HEK293 (cell line): ENCODE measurements at regions not wholly inside any gene's neighbourhood (a gene's known extent, or its start where the extent isn't known, plus 50 kb on each side); places are given as distances from the start of the nearest gene placed in this dataset.

Source experiments
- CTCF ChIA-PET: fragments of 350-600 bp; formaldehyde crosslinking; extraction: SDS; loops from one replicate; lab custom pipeline; 2021; ENCODE audit warnings: antibody characterized with exemption; lab: Yijun Ruan, JAX
- POLR2A ChIA-PET: fragments of 300-600 bp; formaldehyde crosslinking; extraction: SDS; loops from one replicate; lab custom pipeline; 2020; ENCODE audit warnings: antibody characterized with exemption, inconsistent platforms; lab: Yijun Ruan, JAX
- H3K27ac ChIP-seq: fragments of 200-500 bp; sonication (Bioruptor generic); 2 replicates; pipeline ENCODE4 v1.5.1; 2014; ENCODE audit warnings: low read depth, low read length, control low read depth, inconsistent platforms; ENCODE audit errors: extremely low read depth
- H3K36me3 ChIP-seq, 2 experiments: fragments of 200-500 bp in 1 of 2; sonication (Bioruptor generic) in 1 of 2; 1 replicate in 1 of 2; 2 replicates in 1 of 2; pipeline ENCODE4 v1.5.1; 2014 to 2017; ENCODE audit warnings: inconsistent platforms in 2 of 2, low read length in 2 of 2; ENCODE audit not compliant: control insufficient read depth in 2 of 2, insufficient read depth in 1 of 2
- H3K4me1 ChIP-seq: fragments of 200-500 bp; sonication (Bioruptor generic); 2 replicates; pipeline ENCODE4 v1.5.1; 2014; ENCODE audit warnings: mild to moderate bottlenecking, low read length, inconsistent platforms; ENCODE audit not compliant: control insufficient read depth, insufficient read depth
- H3K4me3 ChIP-seq: 2 replicates; pipeline ENCODE4 v1.5.1; 2011; ENCODE audit warnings: low read depth, mild to moderate bottlenecking, control low read depth, low read length, moderate library complexity
- H3K9me3 ChIP-seq: fragments of 200-500 bp; sonication (Bioruptor generic); 2 replicates; pipeline ENCODE4 v1.5.1; 2014; ENCODE audit warnings: low read depth, low read length, inconsistent platforms; ENCODE audit not compliant: control insufficient read depth, insufficient read depth
- ELK4 ChIP-seq: IDR thresholded peaks from 2 replicates; pipeline ENCODE4 v1.6.1; 2011; ENCODE audit warnings: mild to moderate bottlenecking, low read depth, low read length, borderline replicate concordance
- PRDM1 ChIP-seq: fragments of 450-650 bp; formaldehyde crosslinking; IDR thresholded peaks from 2 replicates; pipeline ENCODE4; 2016; ENCODE audit warnings: missing biosample characterization, missing genetic modification characterization
- SP7 ChIP-seq: fragments of 450-650 bp; formaldehyde crosslinking; IDR thresholded peaks from 2 replicates; pipeline ENCODE4 v1.5.1; 2016; ENCODE audit warnings: missing biosample characterization, missing genetic modification characterization
- YY2 ChIP-seq: fragments of 450-650 bp; formaldehyde crosslinking; IDR thresholded peaks from 2 replicates; pipeline ENCODE4 v1.5.1; 2016; ENCODE audit warnings: missing biosample characterization, missing genetic modification characterization
- ZFP3 ChIP-seq: fragments of 450-650 bp; formaldehyde crosslinking; IDR thresholded peaks from 2 replicates; pipeline ENCODE4 v1.5.1; 2016; ENCODE audit warnings: low read depth, missing biosample characterization, missing genetic modification characterization
- ZNF16 ChIP-seq: fragments of 450-650 bp; formaldehyde crosslinking; IDR thresholded peaks from 2 replicates; pipeline ENCODE4 v1.5.1; 2016; ENCODE audit warnings: low read depth, missing biosample characterization, missing genetic modification characterization
- ZNF23 ChIP-seq: fragments of 450-650 bp; formaldehyde crosslinking; IDR thresholded peaks from 2 replicates; pipeline ENCODE4 v1.5.1; 2016; ENCODE audit warnings: missing biosample characterization, missing genetic modification characterization, borderline replicate concordance
- ZNF37A ChIP-seq: fragments of 450-650 bp; IDR thresholded peaks from 2 replicates; pipeline ENCODE4 v1.5.1; 2018; ENCODE audit warnings: missing biosample characterization, missing genetic modification characterization
- ZNF394 ChIP-seq: fragments of 450-650 bp; formaldehyde crosslinking; IDR thresholded peaks from 2 replicates; pipeline ENCODE4 v1.5.1; 2016; ENCODE audit warnings: missing biosample characterization, missing genetic modification characterization, mild to moderate bottlenecking, moderate library complexity, borderline replicate concordance
- ZNF423 ChIP-seq: fragments of 450-650 bp; formaldehyde crosslinking; IDR thresholded peaks from 2 replicates; pipeline ENCODE4 v1.5.1; 2016; ENCODE audit warnings: missing biosample characterization, missing genetic modification characterization
- ZNF449 ChIP-seq: fragments of 450-650 bp; formaldehyde crosslinking; IDR thresholded peaks from 2 replicates; pipeline ENCODE4 v1.5.1; 2017; ENCODE audit warnings: missing biosample characterization, mild to moderate bottlenecking, missing genetic modification characterization, moderate library complexity
- ZNF488 ChIP-seq: fragments of 450-650 bp; formaldehyde crosslinking; IDR thresholded peaks from 2 replicates; pipeline ENCODE4 v1.5.1; 2016; ENCODE audit warnings: missing biosample characterization, missing genetic modification characterization
- ZNF513 ChIP-seq: fragments of 450-650 bp; IDR thresholded peaks from 2 replicates; pipeline ENCODE4 v1.5.1; 2018; ENCODE audit warnings: missing biosample characterization, missing genetic modification characterization
- ZNF529 ChIP-seq: fragments of 450-650 bp; formaldehyde crosslinking; IDR thresholded peaks from 2 replicates; pipeline ENCODE4 v1.5.1; 2017; ENCODE audit warnings: missing genetic modification characterization, missing biosample characterization; ENCODE audit not compliant: insufficient replicate concordance
- ZNF600 ChIP-seq: fragments of 450-650 bp; formaldehyde crosslinking; IDR thresholded peaks from 2 replicates; pipeline ENCODE4 v1.5.1; 2016; ENCODE audit warnings: missing biosample characterization, missing genetic modification characterization
- TF ChIP-seq, protein P1 (sequence below): fragments of 450-650 bp; formaldehyde crosslinking; IDR thresholded peaks from 2 replicates; pipeline ENCODE4 v1.5.1; 2017; ENCODE audit warnings: missing biosample characterization, missing genetic modification characterization
- TF ChIP-seq, protein P2 (sequence below): fragments of 450-650 bp; formaldehyde crosslinking; IDR thresholded peaks from 2 replicates; pipeline ENCODE4 v1.5.1; 2016; ENCODE audit warnings: missing biosample characterization, missing genetic modification characterization

- ChIA-PET CTCF (interaction anchor here (1.2 kb wide), 1 partner anchor 38 kb away, joined by 3 read pairs; no protein-coding TSS in a partner anchor), POLR2A (no interaction called here)
- no peaks in the 10 kb centered on the region for H3K9me3 ChIP-seq
- no peaks in the 10 kb centered on the region for H3K36me3 ChIP-seq
- H3K4me1 ChIP-seq = peaks cover 7% of the 10 kb centered on the region; the same call in 1 of the 2 replicates
- H3K27ac ChIP-seq = no peak overlapping the region
- H3K4me3 ChIP-seq = no peak overlapping the region
- TF ChIP-seq ZNF488 (no peak), ZNF513 (no peak)
Measured at GRCh38 chr1:221397141-221397540, 344.7 kb downstream of the DUSP10 start.

- no peak overlapping the region for H3K4me3 ChIP-seq
- H3K9me3 ChIP-seq = no peaks in the 10 kb centered on the region
- ChIA-PET POLR2A (no interaction called here), CTCF (interaction anchor here (0.6 to 1.2 kb wide), 2 partner anchors 25 to 38 kb away, joined by 3 to 4 read pairs; no protein-coding TSS in a partner anchor)
- TF ChIP-seq ZNF23 (tag by site-specific recombination) (no peak), PRDM1 (tag by site-specific recombination) (no peak)
- no peak overlapping the region for H3K27ac ChIP-seq
- H3K36me3 ChIP-seq = no peaks in the 10 kb centered on the region
- peaks cover 7% of the 10 kb centered on the region; the same call in 1 of the 2 replicates for H3K4me1 ChIP-seq
Measured at GRCh38 chr1:221397606-221398005, 344.3 kb downstream of the DUSP10 start.

DNA sequence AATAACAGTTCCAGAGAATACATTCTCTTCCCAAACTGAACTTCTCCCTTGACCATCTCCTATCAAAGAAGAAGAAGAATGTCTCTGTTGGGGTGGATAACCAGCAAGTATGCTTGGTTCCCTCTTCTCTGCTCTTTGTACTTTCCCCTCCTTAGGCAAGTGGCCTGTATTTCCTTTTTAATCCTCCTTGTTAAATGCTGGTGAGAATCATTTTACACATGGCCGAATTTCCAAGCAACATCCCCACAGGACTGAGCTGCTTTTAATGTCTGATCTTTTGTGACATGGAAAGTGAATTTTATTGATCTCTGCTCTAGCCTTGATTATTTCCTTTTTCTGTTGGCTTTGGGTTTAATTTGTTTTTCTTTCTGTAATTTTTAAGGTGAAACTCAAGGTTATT is 336.7 kb downstream of the DUSP10 start:
- POLR2A ChIA-PET = no interaction called here
- CTCF ChIA-PET = interaction anchor here (0.6 kb wide), 1 partner anchor 30 kb away, joined by 3 read pairs; no protein-coding TSS in a partner anchor
- Histone ChIP-seq H3K9me3 (no peaks in the 10 kb centered on the region), H3K4me3 (no peak overlapping the region), H3K27ac (no peak overlapping the region), H3K4me1 (no peaks in the 10 kb centered on the region), H3K36me3 (no peaks in the 10 kb centered on the region)
- TF ChIP-seq YY2 (tag by site-specific recombination) (no peak), ZNF37A (tag by site-specific recombination) (no peak), ZFP3 (tag by site-specific recombination) (no peak), SP7 (tag by site-specific recombination) (no peak), ELK4 (no peak), ZNF600 (tag by site-specific recombination) (no peak), ZNF423 (tag by site-specific recombination) (no peak), ZNF16 (tag by site-specific recombination) (no peak)

DNA sequence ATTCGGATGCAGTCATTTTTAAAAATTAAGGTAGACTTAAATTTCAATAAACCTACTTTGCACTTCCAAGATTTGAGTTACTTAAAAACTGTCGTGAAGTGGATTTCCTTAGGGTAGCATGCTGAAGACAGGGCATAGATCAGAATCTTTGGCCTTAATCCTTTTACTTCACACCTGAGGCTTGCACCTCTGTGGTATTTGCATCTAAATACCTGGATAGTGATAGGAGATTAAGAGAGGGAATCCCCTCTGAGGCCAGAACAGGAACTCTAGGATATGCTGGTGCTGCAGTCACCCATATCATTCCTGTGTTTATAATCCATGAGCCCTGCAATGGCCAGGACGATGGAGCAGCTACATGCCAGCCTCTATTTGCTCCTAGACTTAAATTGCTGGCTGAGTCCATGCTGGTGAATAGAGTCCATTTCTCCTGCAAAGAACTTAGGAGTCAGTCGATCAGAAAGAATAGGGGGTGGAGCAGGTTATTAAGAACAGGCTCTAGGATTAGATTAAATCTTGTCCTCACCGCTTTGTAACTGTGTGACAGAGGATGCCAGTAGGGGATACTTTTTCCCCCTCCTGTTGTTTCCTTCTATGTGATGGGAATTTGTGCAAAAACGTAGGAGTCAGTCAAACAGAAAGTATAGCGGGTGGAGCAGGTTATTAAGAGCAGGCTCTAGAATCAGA is 333.6 kb downstream of the DUSP10 start:
- CTCF ChIA-PET = no interaction called here
- TF ChIP-seq ZNF423 (tag by site-specific recombination) = no peak
- no peak for TF ChIP-seq ZNF529
- TF ChIP-seq ZNF394 (tag by site-specific recombination) = no peak
- no peak for TF ChIP-seq ZNF449 (tag by site-specific recombination)
- TF ChIP-seq ZNF488 = no peak
- TF ChIP-seq, protein P1, sequence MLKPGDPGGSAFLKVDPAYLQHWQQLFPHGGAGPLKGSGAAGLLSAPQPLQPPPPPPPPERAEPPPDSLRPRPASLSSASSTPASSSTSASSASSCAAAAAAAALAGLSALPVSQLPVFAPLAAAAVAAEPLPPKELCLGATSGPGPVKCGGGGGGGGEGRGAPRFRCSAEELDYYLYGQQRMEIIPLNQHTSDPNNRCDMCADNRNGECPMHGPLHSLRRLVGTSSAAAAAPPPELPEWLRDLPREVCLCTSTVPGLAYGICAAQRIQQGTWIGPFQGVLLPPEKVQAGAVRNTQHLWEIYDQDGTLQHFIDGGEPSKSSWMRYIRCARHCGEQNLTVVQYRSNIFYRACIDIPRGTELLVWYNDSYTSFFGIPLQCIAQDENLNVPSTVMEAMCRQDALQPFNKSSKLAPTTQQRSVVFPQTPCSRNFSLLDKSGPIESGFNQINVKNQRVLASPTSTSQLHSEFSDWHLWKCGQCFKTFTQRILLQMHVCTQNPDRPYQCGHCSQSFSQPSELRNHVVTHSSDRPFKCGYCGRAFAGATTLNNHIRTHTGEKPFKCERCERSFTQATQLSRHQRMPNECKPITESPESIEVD = no peak
- TF ChIP-seq, protein P2, sequence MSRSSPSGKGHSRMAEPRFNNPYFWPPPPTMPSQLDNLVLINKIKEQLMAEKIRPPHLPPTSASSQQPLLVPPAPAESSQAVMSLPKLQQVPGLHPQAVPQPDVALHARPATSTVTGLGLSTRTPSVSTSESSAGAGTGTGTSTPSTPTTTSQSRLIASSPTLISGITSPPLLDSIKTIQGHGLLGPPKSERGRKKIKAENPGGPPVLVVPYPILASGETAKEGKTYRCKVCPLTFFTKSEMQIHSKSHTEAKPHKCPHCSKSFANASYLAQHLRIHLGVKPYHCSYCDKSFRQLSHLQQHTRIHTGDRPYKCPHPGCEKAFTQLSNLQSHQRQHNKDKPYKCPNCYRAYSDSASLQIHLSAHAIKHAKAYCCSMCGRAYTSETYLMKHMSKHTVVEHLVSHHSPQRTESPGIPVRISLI = no peak
- Histone ChIP-seq H3K36me3 (no peaks in the 10 kb centered on the region), H3K9me3 (no peaks in the 10 kb centered on the region), H3K4me3 (no peak overlapping the region), H3K27ac (no peak overlapping the region), H3K4me1 (no peaks in the 10 kb centered on the region)
- POLR2A ChIA-PET = no interaction called here
